ENCODE measurements at regions not wholly inside any gene's neighbourhood (a gene's known extent, or its start where the extent isn't known, plus 50 kb on each side); places are given as distances from the start of the nearest gene placed in this dataset.

DNA sequence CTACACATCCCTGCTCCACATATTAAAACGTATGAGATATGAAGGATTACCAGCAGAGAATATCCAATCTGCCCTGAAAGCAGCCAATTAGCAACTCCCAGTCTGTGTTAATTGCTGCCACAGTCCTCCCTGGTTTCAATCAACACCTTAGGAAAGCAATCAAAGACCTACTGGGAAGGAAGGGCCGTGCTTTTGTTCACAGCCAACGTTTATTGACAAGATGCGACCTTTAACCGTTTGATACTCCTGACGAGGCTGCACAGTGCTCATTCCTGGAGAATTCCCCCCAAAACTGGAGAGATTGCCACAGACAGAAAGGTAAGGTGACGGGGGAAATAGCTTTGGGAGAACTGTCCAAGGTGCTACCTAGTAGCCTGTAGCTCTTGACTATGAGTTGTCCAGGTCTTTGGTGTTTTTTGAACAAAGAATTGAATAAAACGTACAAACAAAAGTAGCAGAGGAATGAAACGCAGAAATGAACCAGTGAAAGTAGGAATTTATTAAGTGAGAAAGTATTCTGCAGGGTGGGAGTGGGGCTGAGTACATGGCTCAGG is 596.5 kb downstream of the NLGN4X start:
- no peak for TF ChIP-seq CTCF (conservative IDR thresholded peaks at IDR 0.05; ENCODE audit: low read depth, low read length)
- TF ChIP-seq EZH2 (IDR thresholded peaks at IDR 0.05; ENCODE audit: low read length, unreplicated experiment), result no peak
